Endothelial cell of umbilical vein (primary cell): ENCODE measurements at regions not wholly inside any gene's neighbourhood (a gene's known extent, or its start where the extent isn't known, plus 50 kb on each side); places are given as distances from the start of the nearest gene placed in this dataset.

Experiments
- BruUV-seq: library from RNA; stranded (reverse); fragments of 400-500 nt; replicated peaks from 2 replicates; lab custom pipeline; 2021; lab: Mats Ljungman, UMichigan
- CTCF ChIA-PET: fragments of 300-600, 350-600 bp; sonication (Branson Sonifier 250); formaldehyde crosslinking; loops from one replicate; lab custom pipeline; 2021; ENCODE audit warnings: antibody characterized with exemption, inconsistent platforms; lab: Charles Lee
- POLR2A ChIA-PET: fragments of 300-600, 350-600 bp; sonication (Branson Sonifier 250); formaldehyde crosslinking; loops from one replicate; lab custom pipeline; 2021; ENCODE audit warnings: antibody characterized with exemption, inconsistent platforms; lab: Charles Lee
- DNase-seq: peaks from one replicate; pipeline ENCODE4 v3.0.0-alpha.2; 2011; ENCODE audit warnings: low read depth, low spot score
- FAIRE-seq: peaks from 2 replicates; lab custom pipeline; 2011; peaks lifted over from hg19 to GRCh38; lab: Jason Lieb, UNC
- H2AFZ ChIP-seq: 2 replicates; pipeline ENCODE4 v1.6.0; 2012; ENCODE audit warnings: low read depth, low read length, control low read depth, inconsistent platforms
- H3K27ac ChIP-seq: 2 replicates; pipeline ENCODE4 v1.5.1; 2011; ENCODE audit warnings: low read depth, mild to moderate bottlenecking, control low read depth, low read length, moderate library complexity; ENCODE audit not compliant: insufficient read depth
- H3K27me3 ChIP-seq, 2 experiments: 2 replicates each; pipeline versions ENCODE4 v1.6.0 to v1.6.1; 2011; ENCODE audit warnings: low read length in 2 of 2, mixed read lengths in 1 of 2; ENCODE audit not compliant: control insufficient read depth in 2 of 2, insufficient read depth in 2 of 2
- H3K36me3 ChIP-seq, 2 experiments: 2 replicates in 1 of 2; 3 replicates in 1 of 2; pipeline ENCODE4 v1.5.1; 2011; ENCODE audit warnings: low read length in 2 of 2, mild to moderate bottlenecking in 1 of 2, moderate library complexity in 1 of 2; ENCODE audit not compliant: control insufficient read depth in 2 of 2, insufficient read depth in 2 of 2; ENCODE audit errors: extremely low read depth in 1 of 2
- H3K4me1 ChIP-seq: 3 replicates; pipeline ENCODE4 v1.5.1; 2011; ENCODE audit warnings: mild to moderate bottlenecking, low read length; ENCODE audit not compliant: control insufficient read depth, insufficient read depth; ENCODE audit errors: extremely low read depth
- H3K4me2 ChIP-seq: 2 replicates; pipeline ENCODE4 v1.6.1; 2011; ENCODE audit warnings: low read length, control low read depth, mixed read lengths; ENCODE audit not compliant: insufficient read depth
- H3K4me3 ChIP-seq, 3 experiments: fragments of 200-600 bp in 1 of 3; sonication (generic), shearing (Covaris generic) in 1 of 3; replicated peaks in 1 of 3; 2 replicates each; pipeline ENCODE4 v1.5.1; 2011 to 2016; ENCODE audit warnings: control low read depth in 3 of 3, low read length in 3 of 3, mild to moderate bottlenecking in 2 of 3, inconsistent platforms in 1 of 3, low read depth in 1 of 3, moderate library complexity in 1 of 3; ENCODE audit not compliant: insufficient read depth in 1 of 3
- H3K79me2 ChIP-seq: 2 replicates; pipeline ENCODE4 v1.6.0; 2012; ENCODE audit warnings: low read length, inconsistent platforms; ENCODE audit not compliant: control insufficient read depth, insufficient read depth
- H3K9ac ChIP-seq: replicated peaks from 2 replicates; pipeline ENCODE3; 2011; ENCODE audit warnings: low read length, control low read depth; ENCODE audit not compliant: insufficient read depth; ENCODE audit errors: extremely low read depth
- H3K9me1 ChIP-seq: replicated peaks from 3 replicates; pipeline ENCODE4 v1.6.0; 2011; ENCODE audit warnings: mild to moderate bottlenecking, low read length; ENCODE audit not compliant: control insufficient read depth, insufficient read depth; ENCODE audit errors: extremely low read depth
- H3K9me3 ChIP-seq: replicated peaks from 2 replicates; pipeline ENCODE4 v1.5.1; 2012; ENCODE audit warnings: low read length, inconsistent platforms; ENCODE audit not compliant: control insufficient read depth, insufficient read depth
- H4K20me1 ChIP-seq: replicated peaks from 2 replicates; pipeline ENCODE3; 2011; ENCODE audit warnings: mild to moderate bottlenecking, low read length; ENCODE audit not compliant: control insufficient read depth, insufficient read depth; ENCODE audit errors: extremely low read depth
- EZH2 ChIP-seq: IDR thresholded peaks from 2 replicates; pipeline ENCODE4 v1.6.1; 2012; ENCODE audit warnings: borderline replicate concordance, low read depth, mild to moderate bottlenecking, moderate library complexity, low read length, inconsistent platforms; ENCODE audit not compliant: severe bottlenecking
- FOS ChIP-seq: IDR thresholded peaks from 2 replicates; pipeline ENCODE4 v1.6.1; 2011; ENCODE audit warnings: mild to moderate bottlenecking, low read length, moderate library complexity, borderline replicate concordance; ENCODE audit not compliant: insufficient read depth
- GATA2 ChIP-seq: IDR thresholded peaks from 2 replicates; pipeline ENCODE4 v1.7.0; 2011; ENCODE audit warnings: low read depth, mild to moderate bottlenecking, moderate library complexity, mixed read lengths, low read length; ENCODE audit not compliant: insufficient read length, insufficient read depth
- JUN ChIP-seq: IDR thresholded peaks from 2 replicates; pipeline ENCODE4 v1.6.1; 2011; ENCODE audit warnings: borderline replicate concordance, low read depth; ENCODE audit not compliant: insufficient read length, insufficient read depth
- MYC ChIP-seq: IDR thresholded peaks from one replicate; pipeline ENCODE4 v1.6.1; 2011; ENCODE audit warnings: mild to moderate bottlenecking, low read depth, low read length
- POLR2A ChIP-seq: IDR thresholded peaks from 2 replicates; pipeline ENCODE4 v1.6.1; 2012; ENCODE audit warnings: low read depth, mild to moderate bottlenecking, control low read depth, low read length
- POLR2AphosphoS5 ChIP-seq: IDR thresholded peaks from 2 replicates; pipeline ENCODE4 v1.6.1; 2012; ENCODE audit warnings: low read depth, mild to moderate bottlenecking, control low read depth, low read length, moderate library complexity; ENCODE audit not compliant: insufficient read depth
- dilution Hi-C: fragments of 300-500 bp; cut with MboI; formaldehyde crosslinking; loops from one replicate; pipeline ENCODE4 v1.15.0; 2019; ENCODE audit warnings: low sequenced_read_pairs; ENCODE audit not compliant: extremely low pct_ligation_motif_present
- intact Hi-C: fragments of 100-400 bp; cut with micrococcal nuclease; formaldehyde crosslinking; loops from one replicate; pipeline ENCODE4 v1.10.0; 2022
- TF ChIP-seq, protein P1 (sequence below): IDR thresholded peaks from 2 replicates; pipeline ENCODE4 v1.6.1; 2011; ENCODE audit not compliant: insufficient read depth, insufficient read length
- TF ChIP-seq, protein P2 (sequence below), 2 donors: IDR thresholded peaks; 1 replicate in 1 of 2; 2 replicates in 1 of 2; pipeline ENCODE4 v1.5.1; 2011; ENCODE audit warnings: low read length in 2 of 2, mild to moderate bottlenecking in 2 of 2, moderate library complexity in 2 of 2, control low read depth in 1 of 2, inconsistent platforms in 1 of 2, low read depth in 1 of 2; ENCODE audit not compliant: insufficient read depth in 1 of 2; ENCODE audit errors: extremely low read depth in 1 of 2

GRCh38 chr17:49898366-49899190, 50.7 kb upstream of the TAC4 start:
- Histone ChIP-seq H3K9me3 (no peaks in the 10 kb centered on the region), H3K4me2 (no peak overlapping the region), H3K9me1 (no peaks in the 10 kb centered on the region), H3K27ac (no peak overlapping the region), H3K36me3 (no peaks in the 10 kb centered on the region), H3K4me1 (no peaks in the 10 kb centered on the region), H3K79me2 (no peaks in the 10 kb centered on the region), H3K4me3 (no peak overlapping the region), H3K27me3 (peaks cover 40 to 50% of the 10 kb centered on the region in 2 experiments), H4K20me1 (no peaks in the 10 kb centered on the region), H2AFZ (no peak overlapping the region), H3K9ac (no peak overlapping the region)
- CTCF ChIA-PET, result interaction anchor here (0.6 to 2.4 kb wide), 9 partner anchors 15 to 189 kb away, joined by 3 to 89 read pairs (median 3); partner anchors contain the start of gene DLX3
- DNase-seq, result no peak
- TF ChIP-seq, protein P1, sequence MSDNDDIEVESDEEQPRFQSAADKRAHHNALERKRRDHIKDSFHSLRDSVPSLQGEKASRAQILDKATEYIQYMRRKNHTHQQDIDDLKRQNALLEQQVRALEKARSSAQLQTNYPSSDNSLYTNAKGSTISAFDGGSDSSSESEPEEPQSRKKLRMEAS, result no peak
- TF ChIP-seq GATA2 (no peak), MYC (no peak), EZH2 (no peak), POLR2A (no peak), JUN (no peak), POLR2AphosphoS5 (no peak), FOS (no peak)
- TF ChIP-seq, protein P2, sequence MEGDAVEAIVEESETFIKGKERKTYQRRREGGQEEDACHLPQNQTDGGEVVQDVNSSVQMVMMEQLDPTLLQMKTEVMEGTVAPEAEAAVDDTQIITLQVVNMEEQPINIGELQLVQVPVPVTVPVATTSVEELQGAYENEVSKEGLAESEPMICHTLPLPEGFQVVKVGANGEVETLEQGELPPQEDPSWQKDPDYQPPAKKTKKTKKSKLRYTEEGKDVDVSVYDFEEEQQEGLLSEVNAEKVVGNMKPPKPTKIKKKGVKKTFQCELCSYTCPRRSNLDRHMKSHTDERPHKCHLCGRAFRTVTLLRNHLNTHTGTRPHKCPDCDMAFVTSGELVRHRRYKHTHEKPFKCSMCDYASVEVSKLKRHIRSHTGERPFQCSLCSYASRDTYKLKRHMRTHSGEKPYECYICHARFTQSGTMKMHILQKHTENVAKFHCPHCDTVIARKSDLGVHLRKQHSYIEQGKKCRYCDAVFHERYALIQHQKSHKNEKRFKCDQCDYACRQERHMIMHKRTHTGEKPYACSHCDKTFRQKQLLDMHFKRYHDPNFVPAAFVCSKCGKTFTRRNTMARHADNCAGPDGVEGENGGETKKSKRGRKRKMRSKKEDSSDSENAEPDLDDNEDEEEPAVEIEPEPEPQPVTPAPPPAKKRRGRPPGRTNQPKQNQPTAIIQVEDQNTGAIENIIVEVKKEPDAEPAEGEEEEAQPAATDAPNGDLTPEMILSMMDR (IDR thresholded peaks at IDR 0.05; ENCODE audit: extremely low read depth in 1 of 2, insufficient read depth in 1 of 2, low read depth in 1 of 2, low read length in 2 of 2), result no peak
- POLR2A ChIA-PET, result no interaction called here
- dilution Hi-C loops, result no loop called here
- no TSS peak for BruUV-seq
- intact Hi-C loops, result loop anchor here (1.0 kb wide), 1 partner anchor 98 kb away; no protein-coding TSS in a partner anchor
- no peak for FAIRE-seq
